Tibial artery (tissue), 4 donors: ENCODE measurements at regions not wholly inside any gene's neighbourhood (a gene's known extent, or its start where the extent isn't known, plus 50 kb on each side); places are given as distances from the start of the nearest gene placed in this dataset.

Experiments
- DNase-seq, 2 donors: peaks; one replicate each; pipeline ENCODE4 v3.0.0-alpha.2; 2019
- H3K27ac ChIP-seq, 2 donors: fragments of 200-600 bp; sonication (generic) in 1 of 2; 1 replicate in 1 of 2; 2 replicates in 1 of 2; pipeline ENCODE4 v1.5.1; 2018 to 2019; ENCODE audit warnings: mild to moderate bottlenecking in 1 of 2
- H3K27me3 ChIP-seq, 2 donors: fragments of 200-600 bp; sonication (generic) in 1 of 2; one replicate each; pipeline versions ENCODE4 v1.5.1 to v1.6.0; 2016 to 2019
- H3K36me3 ChIP-seq, 3 donors: fragments of 200-600 bp; sonication (generic) in 2 of 3; one replicate each; pipeline ENCODE4 v1.5.1; 2016 to 2019; ENCODE audit warnings: mild to moderate bottlenecking in 2 of 3
- H3K4me1 ChIP-seq, 4 donors: fragments of 200-600 bp; sonication (generic) in 2 of 4; 1 replicate in 3 of 4; 2 replicates in 1 of 4; pipeline ENCODE4 v1.5.1; 2016 to 2019
- H3K4me3 ChIP-seq, 2 donors: fragments of 200-600 bp; sonication (generic) in 1 of 2; 1 replicate in 1 of 2; 2 replicates in 1 of 2; pipeline ENCODE4 v1.5.1; 2018 to 2019; ENCODE audit warnings: mild to moderate bottlenecking in 2 of 2
- H3K9me3 ChIP-seq, 3 donors: fragments of 200-600 bp; sonication (generic) in 1 of 3; one replicate each; pipeline ENCODE4 v1.5.1; 2016 to 2019
- CTCF ChIP-seq, 2 experiments: fragments of 200-600 bp in 1 of 2; fragments of 450-650 bp in 1 of 2; IDR thresholded peaks; one replicate each; pipeline ENCODE4 v1.5.1; 2017 to 2019; ENCODE audit warnings: antibody characterized with exemption in 2 of 2, mild to moderate bottlenecking in 1 of 2, moderate library complexity in 1 of 2
- intact Hi-C: fragments of 100-400 bp; cut with DNase I; formaldehyde crosslinking; loops from one replicate; pipeline ENCODE4 v1.15.0; 2023; ENCODE audit warnings: low total_unique reads

GRCh38 chr15:57887825-57888224 lies 177.7 kb downstream of the ALDH1A2 start:
- Histone ChIP-seq H3K9me3 (no peaks in the 10 kb centered on the region), H3K4me3 (no peak overlapping the region), H3K27me3 (no peaks in the 10 kb centered on the region), H3K36me3 (no peaks in the 10 kb centered on the region), H3K4me1 (no peaks in the 10 kb centered on the region), H3K27ac (no peak overlapping the region)
- intact Hi-C loops: no loop called here
- no peak for TF ChIP-seq CTCF (IDR thresholded peaks at IDR 0.05)
- no peak for DNase-seq

GRCh38 chr15:57890351-57890750 lies 175.2 kb downstream of the ALDH1A2 start:
- no peaks in the 10 kb centered on the region for H3K4me1 ChIP-seq
- H3K27me3 ChIP-seq: no peaks in the 10 kb centered on the region
- no peaks in the 10 kb centered on the region for H3K36me3 ChIP-seq
- intact Hi-C loops: no loop called here
- H3K9me3 ChIP-seq: no peaks in the 10 kb centered on the region
- no peak for DNase-seq
- H3K27ac ChIP-seq: no peak overlapping the region
- no peak overlapping the region for H3K4me3 ChIP-seq
- no peak for TF ChIP-seq CTCF (IDR thresholded peaks at IDR 0.05)

GRCh38 chr15:57890878-57891277 lies 174.6 kb downstream of the ALDH1A2 start:
- no peak for TF ChIP-seq CTCF (IDR thresholded peaks at IDR 0.05)
- intact Hi-C loops: no loop called here
- Histone ChIP-seq H3K27me3 (no peaks in the 10 kb centered on the region), H3K9me3 (no peaks in the 10 kb centered on the region), H3K4me3 (no peak overlapping the region), H3K27ac (no peak overlapping the region), H3K36me3 (no peaks in the 10 kb centered on the region), H3K4me1 (no peaks in the 10 kb centered on the region)
- DNase-seq: no peak

- H3K4me1 ChIP-seq: no peaks in the 10 kb centered on the region
- no peaks in the 10 kb centered on the region for H3K36me3 ChIP-seq
- no peak for TF ChIP-seq CTCF (IDR thresholded peaks at IDR 0.05)
- no peak overlapping the region for H3K27ac ChIP-seq
- no peaks in the 10 kb centered on the region for H3K27me3 ChIP-seq
- H3K9me3 ChIP-seq: no peaks in the 10 kb centered on the region
- no peak overlapping the region for H3K4me3 ChIP-seq
- DNase-seq: no peak
- intact Hi-C loops: no loop called here
Measured at GRCh38 chr15:57892181-57892580, 173.3 kb downstream of the ALDH1A2 start.

- Histone ChIP-seq H3K4me1 (no peaks in the 10 kb centered on the region), H3K9me3 (no peaks in the 10 kb centered on the region), H3K27me3 (no peaks in the 10 kb centered on the region), H3K36me3 (no peaks in the 10 kb centered on the region), H3K27ac (no peak overlapping the region), H3K4me3 (no peak overlapping the region)
- intact Hi-C loops: no loop called here
- no peak for TF ChIP-seq CTCF (IDR thresholded peaks at IDR 0.05)
- no peak for DNase-seq
Measured at GRCh38 chr15:57893040-57893439, 172.5 kb downstream of the ALDH1A2 start.

- H3K27me3 ChIP-seq: no peaks in the 10 kb centered on the region
- DNase-seq: no peak
- H3K27ac ChIP-seq: no peak overlapping the region
- no peaks in the 10 kb centered on the region for H3K9me3 ChIP-seq
- TF ChIP-seq CTCF (IDR thresholded peaks at IDR 0.05): no peak
- no peaks in the 10 kb centered on the region for H3K4me1 ChIP-seq
- no peaks in the 10 kb centered on the region for H3K36me3 ChIP-seq
- intact Hi-C loops: no loop called here
- no peak overlapping the region for H3K4me3 ChIP-seq
Measured at GRCh38 chr15:57895291-57895690, 170.2 kb downstream of the ALDH1A2 start.
